Umbilical cord (tissue), 1 donor: ENCODE measurements at regions not wholly inside any gene's neighbourhood (a gene's known extent, or its start where the extent isn't known, plus 50 kb on each side); places are given as distances from the start of the nearest gene placed in this dataset.

Experiments
- DNase-seq: peaks from one replicate; pipeline ENCODE4 v3.0.0-alpha.2; 2015; ENCODE audit warnings: low spot score

GRCh38 chr16:6674071-6674470 lies 658.6 kb upstream of the RBFOX1 start:
- no peak for DNase-seq

GRCh38 chr16:6672507-6672906 lies 660.1 kb upstream of the RBFOX1 start:
- no peak for DNase-seq

GRCh38 chr16:6667393-6667792 lies 665.3 kb upstream of the RBFOX1 start:
- no peak for DNase-seq

GRCh38 chr16:6665126-6665525 lies 667.5 kb upstream of the RBFOX1 start:
- no peak for DNase-seq

GRCh38 chr16:6663668-6664067 lies 669.0 kb upstream of the RBFOX1 start:
- no peak for DNase-seq

- DNase-seq = no peak
Measured at GRCh38 chr16:6656760-6657159, 675.9 kb upstream of the RBFOX1 start.

GRCh38 chr16:6646891-6647290 lies 685.8 kb upstream of the RBFOX1 start:
- DNase-seq = no peak

- no peak for DNase-seq
Measured at GRCh38 chr16:6645768-6646568, 686.7 kb upstream of the RBFOX1 start.

- no peak for DNase-seq
Measured at GRCh38 chr16:6644916-6645315, 687.7 kb upstream of the RBFOX1 start.

- DNase-seq = peak; percentile 71
Measured at GRCh38 chr16:6643080-6643686, 689.5 kb upstream of the RBFOX1 start.

GRCh38 chr16:6642271-6642670 lies 690.4 kb upstream of the RBFOX1 start:
- DNase-seq = no peak

GRCh38 chr16:6641091-6641490 lies 691.6 kb upstream of the RBFOX1 start:
- DNase-seq = no peak

- no peak for DNase-seq
Measured at GRCh38 chr16:6636457-6636856, 696.2 kb upstream of the RBFOX1 start.

GRCh38 chr16:6634151-6634550 lies 698.5 kb upstream of the RBFOX1 start:
- DNase-seq = no peak

GRCh38 chr16:6633456-6633855 lies 699.2 kb upstream of the RBFOX1 start:
- no peak for DNase-seq

- no peak for DNase-seq
Measured at GRCh38 chr16:6629110-6629509, 703.5 kb upstream of the RBFOX1 start.

GRCh38 chr16:6625606-6626005 lies 707.0 kb upstream of the RBFOX1 start:
- no peak for DNase-seq

GRCh38 chr16:6618874-6619273 lies 713.8 kb upstream of the RBFOX1 start:
- no peak for DNase-seq

GRCh38 chr16:6616746-6617145 lies 715.9 kb upstream of the RBFOX1 start:
- no peak for DNase-seq

- DNase-seq = no peak
Measured at GRCh38 chr16:6615636-6616035, 717.0 kb upstream of the RBFOX1 start.

GRCh38 chr16:6611535-6611934 lies 721.1 kb upstream of the RBFOX1 start:
- DNase-seq = no peak

GRCh38 chr16:6605490-6605889 lies 727.2 kb upstream of the RBFOX1 start:
- DNase-seq = no peak

- DNase-seq = no peak
Measured at GRCh38 chr16:6603780-6604325, 728.8 kb upstream of the RBFOX1 start.
